ENCODE measurements at regions not wholly inside any gene's neighbourhood (a gene's known extent, or its start where the extent isn't known, plus 50 kb on each side); places are given as distances from the start of the nearest gene placed in this dataset.

DNA sequence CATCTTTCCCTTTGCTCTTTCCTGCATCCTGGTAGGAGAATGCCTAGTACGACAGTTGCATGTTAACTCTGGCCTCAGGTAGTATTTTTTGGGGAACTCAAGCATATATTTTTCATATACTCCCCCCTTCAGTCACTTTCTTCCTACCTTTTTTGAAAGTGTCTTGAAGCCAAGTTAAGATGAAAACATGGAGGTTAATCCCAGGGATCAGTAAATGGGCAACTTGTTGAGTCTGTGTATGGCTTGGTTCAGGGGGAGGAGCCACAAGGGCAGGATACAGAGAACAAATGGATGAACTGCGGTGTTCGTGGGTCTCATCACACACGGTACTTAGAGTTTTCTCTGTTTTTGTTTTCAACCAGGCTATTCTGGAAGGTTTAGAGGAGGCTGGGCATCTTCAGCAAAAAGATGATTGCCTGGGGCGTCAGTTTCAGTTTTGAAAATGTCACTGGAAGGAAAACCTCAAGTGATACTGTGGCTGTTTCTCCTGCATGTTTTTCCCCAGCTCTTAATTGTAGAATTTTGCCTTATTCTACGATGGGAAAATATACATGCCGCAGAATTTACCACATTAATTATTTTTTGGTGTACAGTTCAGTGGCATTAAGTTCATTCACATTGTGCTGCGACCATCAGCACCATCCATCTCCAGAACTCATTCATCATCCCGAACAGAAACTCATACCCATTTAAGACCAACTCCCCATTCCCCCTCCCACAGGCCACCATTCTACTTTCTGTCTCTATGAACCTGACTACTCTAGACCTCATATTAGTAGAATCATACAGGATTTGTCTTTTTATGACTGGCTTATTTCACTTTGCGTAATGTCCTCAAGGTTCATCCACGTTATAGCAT lies 71.5 kb downstream of the MAP10 start:
- Histone ChIP-seq H3K27ac (no peak overlapping the region), H3K9me3 (no peaks in the 10 kb centered on the region), H3K4me3 (no peak overlapping the region), H3K4me1 (no peaks in the 10 kb centered on the region), H3K36me3 (no peaks in the 10 kb centered on the region), H3K27me3 (ENCODE audit: low read depth) (no peaks in the 10 kb centered on the region)
- TF ChIP-seq, protein P1, sequence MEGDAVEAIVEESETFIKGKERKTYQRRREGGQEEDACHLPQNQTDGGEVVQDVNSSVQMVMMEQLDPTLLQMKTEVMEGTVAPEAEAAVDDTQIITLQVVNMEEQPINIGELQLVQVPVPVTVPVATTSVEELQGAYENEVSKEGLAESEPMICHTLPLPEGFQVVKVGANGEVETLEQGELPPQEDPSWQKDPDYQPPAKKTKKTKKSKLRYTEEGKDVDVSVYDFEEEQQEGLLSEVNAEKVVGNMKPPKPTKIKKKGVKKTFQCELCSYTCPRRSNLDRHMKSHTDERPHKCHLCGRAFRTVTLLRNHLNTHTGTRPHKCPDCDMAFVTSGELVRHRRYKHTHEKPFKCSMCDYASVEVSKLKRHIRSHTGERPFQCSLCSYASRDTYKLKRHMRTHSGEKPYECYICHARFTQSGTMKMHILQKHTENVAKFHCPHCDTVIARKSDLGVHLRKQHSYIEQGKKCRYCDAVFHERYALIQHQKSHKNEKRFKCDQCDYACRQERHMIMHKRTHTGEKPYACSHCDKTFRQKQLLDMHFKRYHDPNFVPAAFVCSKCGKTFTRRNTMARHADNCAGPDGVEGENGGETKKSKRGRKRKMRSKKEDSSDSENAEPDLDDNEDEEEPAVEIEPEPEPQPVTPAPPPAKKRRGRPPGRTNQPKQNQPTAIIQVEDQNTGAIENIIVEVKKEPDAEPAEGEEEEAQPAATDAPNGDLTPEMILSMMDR (IDR thresholded peaks at IDR 0.05): no peak
- ATAC-seq (no peak), DNase-seq (no peak)
- intact Hi-C loops (cut with DNase I): no loop called here

DNA sequence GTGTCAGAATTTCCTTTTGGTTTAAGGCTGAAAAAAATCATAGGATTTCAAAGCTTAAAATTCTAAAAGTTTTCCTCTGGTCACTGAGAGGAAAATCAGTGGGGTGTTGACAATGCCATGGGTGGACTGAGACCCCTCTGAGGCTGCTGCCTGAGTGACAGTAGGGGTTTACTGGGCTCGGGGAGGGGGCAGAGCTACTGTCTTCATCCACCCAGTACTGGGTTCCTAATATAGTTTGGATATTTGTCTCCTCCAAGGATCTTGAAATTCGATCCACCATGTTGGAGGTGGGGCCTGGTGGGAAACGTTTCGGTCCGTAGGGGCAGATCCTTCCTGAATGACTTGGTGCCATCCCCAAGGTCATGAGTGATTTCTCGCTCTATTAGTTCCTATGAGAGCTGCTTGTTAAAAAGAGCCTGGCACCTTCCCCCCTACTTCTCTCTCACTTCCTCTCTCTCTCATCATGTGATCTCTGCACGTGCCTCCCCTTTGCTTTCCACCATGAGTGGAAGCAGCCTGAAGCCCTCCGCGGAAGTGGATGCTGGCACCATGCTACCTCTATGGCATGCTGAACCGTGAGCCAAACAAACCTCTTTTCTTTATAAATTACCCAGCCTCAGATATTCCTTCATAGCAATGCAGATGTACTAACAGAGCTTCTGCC lies 72.3 kb downstream of the MAP10 start:
- DNase-seq (no peak), ATAC-seq (no peak)
- Histone ChIP-seq H3K27me3 (ENCODE audit: low read depth) (no peaks in the 10 kb centered on the region), H3K4me3 (no peak overlapping the region), H3K9me3 (no peaks in the 10 kb centered on the region), H3K4me1 (no peaks in the 10 kb centered on the region), H3K27ac (no peak overlapping the region), H3K36me3 (no peaks in the 10 kb centered on the region)
- intact Hi-C loops (cut with DNase I): no loop called here
- TF ChIP-seq, protein P1 (IDR thresholded peaks at IDR 0.05): no peak

DNA sequence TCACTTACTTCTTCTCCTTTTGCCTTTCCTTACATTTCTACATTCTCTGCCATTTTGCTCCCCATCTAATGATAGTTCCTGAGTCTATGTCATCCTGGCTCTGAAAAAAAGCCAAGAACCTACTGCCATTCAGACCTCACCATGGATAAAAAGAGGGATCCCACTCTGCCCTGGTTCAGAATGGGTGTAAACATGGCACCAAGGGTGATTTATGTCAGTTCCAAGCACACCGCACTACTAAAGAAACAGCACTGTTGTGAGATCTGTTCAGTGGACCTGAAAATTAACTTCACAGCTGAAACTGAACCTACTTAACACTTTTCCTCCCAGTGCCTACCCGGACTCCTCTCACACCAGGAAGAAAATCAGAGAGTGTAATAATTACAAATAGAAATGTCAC lies 72.3 kb upstream of the NTPCR start:
- intact Hi-C loops (cut with DNase I): no loop called here
- Histone ChIP-seq H3K27ac (no peak overlapping the region), H3K36me3 (no peaks in the 10 kb centered on the region), H3K4me1 (no peaks in the 10 kb centered on the region), H3K9me3 (no peaks in the 10 kb centered on the region), H3K4me3 (no peak overlapping the region), H3K27me3 (ENCODE audit: low read depth) (no peaks in the 10 kb centered on the region)
- TF ChIP-seq, protein P1 (IDR thresholded peaks at IDR 0.05): no peak
- DNase-seq (no peak), ATAC-seq (no peak)

DNA sequence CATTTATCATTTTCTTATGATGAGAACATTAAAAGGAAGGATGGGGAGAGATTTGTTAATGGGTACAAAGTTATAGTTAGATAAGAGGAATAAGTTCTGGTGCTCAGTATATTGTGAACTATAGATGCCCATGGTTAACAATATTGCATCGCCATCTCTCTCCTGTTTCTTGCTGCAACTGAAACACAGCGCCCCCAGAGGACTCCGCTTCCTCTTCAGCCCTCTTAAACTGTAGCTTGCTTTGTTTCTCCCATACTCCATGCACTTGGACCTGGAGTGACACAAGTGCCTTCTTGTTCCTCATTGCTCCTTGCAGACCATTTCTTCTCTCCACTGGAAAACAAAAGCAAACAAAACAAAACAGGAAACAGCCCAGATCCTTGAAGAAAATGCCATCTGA lies 70.1 kb upstream of the NTPCR start:
- no peaks in the 10 kb centered on the region for H3K9me3 ChIP-seq
- ATAC-seq: no peak
- H3K4me1 ChIP-seq: no peaks in the 10 kb centered on the region
- TF ChIP-seq, protein P1 (IDR thresholded peaks at IDR 0.05): peak; percentile 38
- no peaks in the 10 kb centered on the region for H3K36me3 ChIP-seq
- H3K4me3 ChIP-seq: no peak overlapping the region
- DNase-seq: no peak
- no peaks in the 10 kb centered on the region for H3K27me3 ChIP-seq (ENCODE audit: low read depth)
- intact Hi-C loops (cut with DNase I): no loop called here
- H3K27ac ChIP-seq: no peak overlapping the region

DNA sequence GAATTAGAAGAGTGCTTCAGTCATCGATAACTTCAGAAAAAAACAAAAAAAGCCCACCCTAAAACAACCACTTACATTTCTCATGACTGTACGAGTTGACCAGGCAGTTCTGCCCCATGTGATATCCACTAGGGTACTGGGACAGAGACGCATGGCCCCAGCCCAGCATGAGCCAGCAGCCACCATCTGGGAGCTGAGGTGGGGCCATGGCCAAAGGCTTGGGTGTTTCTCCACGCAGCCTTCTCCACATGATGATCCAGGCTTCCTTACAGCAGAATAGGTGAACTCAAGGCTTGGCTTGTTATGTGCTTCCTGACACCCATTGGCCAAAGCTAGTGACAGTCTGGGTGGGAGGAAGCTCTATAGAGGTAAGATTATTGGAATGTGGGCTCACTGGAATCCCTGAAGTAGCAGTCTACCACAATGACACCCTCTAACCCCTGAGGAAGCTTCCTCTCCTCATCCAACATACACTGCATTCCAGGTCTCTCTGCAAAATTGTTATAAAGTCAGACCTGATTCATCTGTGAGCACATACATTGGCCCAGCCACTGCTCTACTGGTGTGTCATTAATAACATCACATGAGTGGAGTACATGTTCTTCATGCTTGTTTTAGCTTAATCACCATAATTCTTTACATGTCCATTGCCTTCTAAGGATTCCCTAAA lies 66.3 kb upstream of the NTPCR start:
- DNase-seq (no peak), ATAC-seq (no peak)
- Histone ChIP-seq H3K4me3 (no peak overlapping the region), H3K27me3 (ENCODE audit: low read depth) (no peaks in the 10 kb centered on the region), H3K36me3 (no peaks in the 10 kb centered on the region), H3K27ac (no peak overlapping the region), H3K4me1 (no peaks in the 10 kb centered on the region), H3K9me3 (no peaks in the 10 kb centered on the region)
- intact Hi-C loops (cut with DNase I): no loop called here
- TF ChIP-seq, protein P1 (IDR thresholded peaks at IDR 0.05): no peak
